Kasumi-1 (cell line): ENCODE measurements at regions not wholly inside any gene's neighbourhood (a gene's known extent, or its start where the extent isn't known, plus 50 kb on each side); places are given as distances from the start of the nearest gene placed in this dataset.

ENCODE experiments used
- DNase-seq, 2 experiments: peaks; one replicate each; lab custom pipeline; 2025; lab: John Stamatoyannopoulos, UW

GRCh38 chr3:171956181-171956683 is 83.1 kb upstream of the FNDC3B start:
- DNase-seq = no peak

DNA sequence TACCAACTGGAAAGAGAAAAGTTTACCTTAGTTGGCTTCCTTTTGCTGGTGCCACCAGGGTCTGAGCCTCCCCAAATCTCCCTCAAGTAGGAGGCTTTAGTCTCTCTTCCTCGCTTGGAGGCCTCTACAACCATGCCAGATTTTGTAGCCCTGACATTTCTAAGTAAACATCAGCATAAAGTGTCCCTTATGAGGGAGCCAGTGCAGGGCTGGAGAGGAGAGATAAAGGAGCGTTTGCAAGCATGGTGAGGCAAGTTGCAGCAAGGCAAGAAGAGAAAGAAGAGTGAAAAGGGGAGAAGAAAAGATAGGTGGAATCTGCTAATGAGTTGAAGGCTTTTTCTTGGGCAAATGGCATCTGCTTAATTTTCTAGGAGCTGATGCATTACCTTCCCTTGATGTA is 82.7 kb upstream of the FNDC3B start:
- DNase-seq = no peak

- DNase-seq = no peak
These were observed 79.8 kb upstream of the FNDC3B start for GRCh38 chr3:171959532-171960089.

- DNase-seq = no peak
These were observed 79.2 kb upstream of the FNDC3B start for GRCh38 chr3:171960159-171960558.

DNA sequence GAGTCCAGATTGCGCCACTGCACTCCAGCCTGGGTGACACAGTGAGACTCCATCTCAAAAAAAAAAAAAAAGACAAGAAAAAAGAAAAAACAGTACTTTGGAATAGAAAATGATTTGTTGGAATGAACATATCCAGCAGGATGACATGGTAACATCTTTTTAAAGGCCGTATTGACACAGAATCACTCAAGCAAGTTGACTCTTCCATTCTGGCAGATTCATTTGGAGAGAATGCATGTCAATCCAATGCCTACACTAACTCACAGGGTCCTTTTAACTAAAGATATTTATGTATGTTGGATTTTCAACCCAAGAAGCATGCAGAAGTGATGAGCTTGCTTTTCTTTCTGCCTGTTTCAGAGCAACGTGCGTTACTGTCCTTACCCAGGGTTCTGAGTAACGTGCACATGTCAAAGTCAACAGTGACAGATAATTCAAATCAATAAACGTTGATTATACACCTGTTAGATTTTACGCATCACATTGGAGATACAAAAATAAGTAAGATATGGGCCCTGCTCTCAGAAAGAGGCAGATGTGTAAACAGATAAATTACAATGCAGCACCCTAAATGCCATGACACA is 77.1 kb upstream of the FNDC3B start:
- no peak for DNase-seq

- DNase-seq = no peak
These were observed 75.8 kb upstream of the FNDC3B start for GRCh38 chr3:171963546-171963945.

- no peak for DNase-seq
These were observed 74.2 kb upstream of the FNDC3B start for GRCh38 chr3:171965067-171965712.

DNA sequence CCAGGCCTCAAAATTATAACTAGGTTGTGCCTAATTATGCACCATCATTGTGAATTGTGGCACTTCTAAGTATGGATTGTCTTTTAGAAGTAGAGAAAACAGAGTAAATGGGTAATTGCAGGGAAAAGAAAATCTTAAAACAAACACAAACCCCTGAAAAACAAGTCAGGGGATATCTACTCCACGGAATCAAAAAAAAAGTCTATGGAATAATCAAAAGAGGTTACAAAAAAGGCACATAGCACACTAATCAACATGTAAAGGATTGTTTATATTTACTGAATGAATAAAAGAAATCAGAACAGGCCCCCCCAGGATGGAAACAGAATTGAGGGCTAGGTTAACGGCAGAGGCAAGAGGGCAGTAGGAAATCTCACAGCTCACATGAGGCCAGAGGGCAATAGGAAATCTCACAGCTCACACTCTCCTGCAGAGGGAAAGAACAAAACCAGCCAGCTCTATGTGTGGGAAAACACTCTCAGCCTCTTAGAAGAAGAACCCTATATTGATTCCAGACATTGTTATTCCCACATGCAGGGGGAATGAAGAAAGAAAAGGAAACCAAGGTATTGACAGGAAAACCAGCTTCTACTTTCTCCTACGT is 72.7 kb upstream of the FNDC3B start:
- no peak for DNase-seq

GRCh38 chr3:171967137-171967783 is 72.1 kb upstream of the FNDC3B start:
- peak; percentile 27 to 39 for DNase-seq

GRCh38 chr3:171967932-171968678 is 71.3 kb upstream of the FNDC3B start:
- DNase-seq = no peak

DNA sequence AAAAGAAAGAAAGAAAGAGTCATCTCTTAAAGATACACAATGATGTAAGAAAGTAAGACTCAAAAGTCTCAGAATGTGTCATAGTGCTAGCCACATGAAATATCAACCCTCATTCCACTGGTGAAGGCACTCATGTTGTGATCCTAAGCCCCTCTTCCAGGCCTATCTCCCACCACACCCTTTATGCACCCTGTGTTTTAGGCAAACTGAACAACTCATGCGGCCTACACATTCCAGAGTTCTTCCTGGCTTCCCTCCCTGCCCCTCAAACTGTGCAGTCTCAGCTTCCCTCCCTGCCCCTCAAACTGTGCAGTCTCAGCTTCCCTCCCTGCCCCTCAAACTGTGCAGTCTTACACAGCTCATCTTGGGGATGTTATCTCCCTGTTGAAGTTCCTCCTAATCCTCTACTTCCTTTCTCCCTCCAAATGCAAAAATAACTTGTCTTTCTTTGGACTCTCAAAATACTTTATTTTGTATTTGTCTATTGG is 69.0 kb upstream of the FNDC3B start:
- DNase-seq = peak in 1 of 2 experiments; percentile 36

DNA sequence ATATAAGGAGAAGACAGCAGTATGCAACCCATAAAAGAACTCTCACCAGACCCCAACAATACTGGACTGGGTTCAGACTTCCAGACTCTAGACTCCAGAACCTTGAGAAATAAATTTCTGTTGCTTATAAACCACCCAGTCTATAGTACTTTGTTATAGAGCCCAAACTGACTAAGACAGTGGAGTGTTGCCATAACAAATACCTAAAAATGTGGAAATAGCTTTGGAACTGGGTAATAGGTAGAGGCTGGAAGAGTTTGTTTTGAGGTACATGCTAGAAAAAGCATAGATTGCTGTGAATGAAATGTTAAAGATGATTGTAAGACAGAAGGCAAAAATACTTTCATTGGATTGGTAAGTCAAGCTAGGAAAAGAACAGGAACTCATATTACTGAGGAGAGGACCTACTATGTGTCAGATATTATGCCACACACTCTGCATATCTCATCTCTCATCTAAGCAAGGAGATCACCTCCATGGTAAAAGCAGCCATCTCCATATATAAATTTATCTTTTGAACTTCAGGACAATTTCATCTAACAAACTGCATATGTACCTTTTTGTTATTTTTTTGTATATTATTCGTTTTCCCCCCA is 67.4 kb upstream of the FNDC3B start:
- DNase-seq = no peak

- DNase-seq = no peak
These were observed 66.5 kb upstream of the FNDC3B start for GRCh38 chr3:171972871-171973348.

DNA sequence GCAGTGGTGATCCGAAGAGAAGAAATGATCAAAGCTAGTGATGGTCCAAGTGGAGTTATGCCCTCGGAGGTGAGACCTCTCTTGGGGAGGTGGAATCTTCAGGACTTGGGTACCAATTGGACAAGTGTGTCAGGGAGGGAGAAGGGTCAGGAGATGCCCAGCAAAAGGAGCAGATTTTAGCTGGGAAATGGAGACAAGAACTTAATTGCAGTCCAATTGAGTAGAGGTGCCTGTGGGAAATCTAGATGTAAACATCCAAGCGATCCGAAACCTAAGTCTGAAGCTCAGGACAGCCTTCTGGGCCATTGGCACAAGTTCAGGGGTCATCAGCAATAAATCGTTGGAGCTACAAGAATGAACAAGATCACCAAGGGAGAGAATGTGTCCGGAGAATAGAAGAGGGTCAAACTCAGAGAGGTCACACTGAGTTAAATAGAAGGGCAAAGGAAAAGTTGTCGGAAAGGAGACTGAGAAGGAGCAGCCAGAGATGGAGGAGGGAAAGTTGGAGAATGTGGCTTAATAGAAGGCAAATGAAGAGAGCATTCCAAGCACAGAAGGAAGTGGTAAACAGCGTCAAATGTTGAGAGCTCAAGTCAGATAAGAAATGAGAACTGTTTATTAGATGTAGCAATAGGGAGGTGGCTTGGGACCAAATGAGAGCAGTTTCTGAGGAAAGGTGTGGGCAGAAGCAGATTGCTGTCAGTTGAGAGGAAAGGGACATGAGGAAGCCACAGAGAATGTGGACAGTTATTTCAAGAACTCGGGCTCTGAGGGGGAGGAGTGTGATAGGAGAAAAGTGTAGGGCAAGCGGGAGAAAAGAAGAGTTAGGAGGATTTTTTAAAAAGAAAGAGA is 64.2 kb upstream of the FNDC3B start:
- DNase-seq = peak; percentile 99

- DNase-seq = peak in 1 of 2 experiments; percentile 33
These were observed 62.9 kb upstream of the FNDC3B start for GRCh38 chr3:171976526-171976925.

- peak in 1 of 2 experiments; percentile 57 for DNase-seq
These were observed 61.9 kb upstream of the FNDC3B start for GRCh38 chr3:171977441-171977840.

DNA sequence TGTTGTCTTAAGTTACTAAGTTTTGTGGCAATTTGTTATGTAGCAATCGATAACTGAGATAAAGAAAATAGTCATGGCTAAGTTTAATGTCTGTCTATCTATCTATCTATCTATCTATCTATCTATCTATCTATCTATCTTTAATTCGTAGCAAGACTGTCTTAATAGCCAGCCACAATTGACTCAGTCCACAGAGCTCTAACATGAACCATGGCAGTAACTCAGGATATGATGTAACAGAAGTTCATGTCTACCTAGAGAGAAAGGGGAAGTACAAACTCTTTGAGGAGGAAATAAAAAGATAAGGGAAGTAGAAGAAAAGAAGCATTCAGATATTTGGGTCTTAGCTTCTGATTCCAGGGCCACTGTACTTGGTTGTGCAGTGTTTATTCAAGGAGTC is 61.5 kb upstream of the FNDC3B start:
- peak; percentile 98 to 99 for DNase-seq

DNA sequence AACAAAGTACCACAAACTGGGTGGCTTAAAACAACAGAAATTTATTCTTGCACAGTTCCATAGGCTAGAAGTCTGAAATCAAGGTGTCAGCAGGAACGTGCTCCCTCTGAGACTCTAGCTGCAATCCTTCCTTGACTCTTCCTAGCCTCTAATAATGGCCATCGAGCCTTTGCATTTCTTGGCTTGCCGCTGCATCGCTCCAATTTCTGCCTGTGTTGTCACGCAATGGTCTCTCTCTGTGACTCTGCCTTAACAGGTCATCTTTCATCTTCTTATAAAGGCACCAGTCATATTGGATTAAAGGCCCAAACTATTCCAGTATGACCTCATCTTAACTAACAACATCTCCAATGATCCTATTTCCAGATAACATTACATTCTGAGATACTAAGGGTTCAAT is 61.0 kb upstream of the FNDC3B start:
- DNase-seq = no peak

- no peak for DNase-seq
These were observed 60.3 kb upstream of the FNDC3B start for GRCh38 chr3:171979081-171979480.
